GM18507 (cell line): ENCODE measurements at regions not wholly inside any gene's neighbourhood (a gene's known extent, or its start where the extent isn't known, plus 50 kb on each side); places are given as distances from the start of the nearest gene placed in this dataset.
"Not testable (repeated sequence)": the region's sequence is repeated elsewhere in the genome, so short reads cannot be mapped to it uniquely, and the experiment has no call there.

Experiments used
- DNase-seq: peaks from one replicate; pipeline ENCODE4 v3.0.0; 2011; ENCODE audit warnings: low read depth; ENCODE audit not compliant: insufficient read length; ENCODE audit errors: extremely low spot score
- FAIRE-seq: peaks from 2 replicates; lab custom pipeline; 2011; peaks lifted over from hg19 to GRCh38; lab: Jason Lieb, UNC

DNA sequence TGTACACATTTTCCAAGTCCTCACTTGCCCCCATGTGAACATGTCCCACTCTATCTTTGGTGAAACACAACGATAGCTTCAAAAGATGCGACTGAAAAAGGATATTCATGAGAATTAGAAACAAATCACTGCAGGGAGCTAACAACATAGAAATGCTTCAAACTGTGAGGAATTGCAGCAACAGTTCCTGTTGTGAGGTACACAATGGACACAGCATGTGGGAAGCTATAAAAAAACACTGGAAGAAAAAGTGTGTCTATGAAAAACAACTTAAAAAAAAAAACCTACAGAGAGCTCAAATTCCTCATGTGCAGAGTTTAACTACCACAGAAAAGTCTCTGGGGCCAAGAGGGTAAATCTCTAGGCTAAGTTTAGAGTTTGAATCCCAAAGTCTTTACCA is 51.6 kb upstream of the BLTP1 start:
- FAIRE-seq: no peak

DNA sequence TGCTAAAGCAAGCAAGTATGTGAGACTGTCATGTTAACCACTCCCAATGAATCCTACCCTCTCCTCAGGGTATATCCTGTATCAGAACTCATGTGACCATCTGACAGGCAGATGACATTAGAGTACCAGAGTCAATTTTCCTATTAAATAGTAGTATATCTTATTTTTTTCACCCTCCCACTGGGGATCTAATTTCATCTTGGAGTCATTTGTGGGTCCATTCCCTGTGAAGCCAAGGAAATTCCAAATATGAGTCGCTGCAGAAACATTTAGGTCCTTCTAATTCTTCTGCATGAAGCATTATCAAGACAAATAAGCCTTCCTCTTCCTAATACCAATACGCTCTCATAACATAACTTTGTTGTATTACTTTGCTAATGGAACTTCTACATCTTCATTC is 52.2 kb upstream of the BLTP1 start:
- DNase-seq (no peak), FAIRE-seq (no peak)

More for the DNA sequence above, 51.6 kb upstream of the BLTP1 start:
- no peak for DNase-seq

DNA sequence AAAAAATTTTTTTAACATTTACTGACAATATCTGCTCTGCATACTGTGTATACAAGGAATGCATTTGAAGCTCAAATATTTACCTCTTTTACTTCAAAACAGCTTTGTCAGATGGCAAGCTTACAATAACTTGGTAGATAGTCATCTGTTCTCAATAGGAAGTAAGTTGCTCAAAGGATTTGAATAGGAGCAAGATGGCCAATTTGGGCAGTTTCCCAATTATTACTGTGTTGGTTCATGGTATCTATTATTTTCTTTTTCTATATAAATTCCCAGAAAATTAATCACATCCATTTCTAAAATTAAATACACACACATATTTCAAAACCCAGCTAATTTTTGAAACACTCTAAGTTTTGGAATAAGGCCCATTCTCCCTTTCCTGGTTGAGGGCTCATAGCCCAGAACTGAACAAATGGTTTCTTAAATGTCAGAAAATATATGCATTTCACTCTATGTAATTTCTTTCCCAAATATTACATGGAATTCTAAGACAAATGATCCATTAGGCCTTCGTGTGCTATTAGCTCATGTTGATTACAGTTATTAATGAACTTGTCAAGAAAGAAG is 60.2 kb upstream of the BLTP1 start:
- no peak for FAIRE-seq
- no peak for DNase-seq

GRCh38 chr4:122091397-122091796 is 60.7 kb upstream of the BLTP1 start:
- FAIRE-seq (no peak), DNase-seq (no peak)

GRCh38 chr4:122090989-122091388 is 61.1 kb upstream of the BLTP1 start:
- no peak for FAIRE-seq

DNA sequence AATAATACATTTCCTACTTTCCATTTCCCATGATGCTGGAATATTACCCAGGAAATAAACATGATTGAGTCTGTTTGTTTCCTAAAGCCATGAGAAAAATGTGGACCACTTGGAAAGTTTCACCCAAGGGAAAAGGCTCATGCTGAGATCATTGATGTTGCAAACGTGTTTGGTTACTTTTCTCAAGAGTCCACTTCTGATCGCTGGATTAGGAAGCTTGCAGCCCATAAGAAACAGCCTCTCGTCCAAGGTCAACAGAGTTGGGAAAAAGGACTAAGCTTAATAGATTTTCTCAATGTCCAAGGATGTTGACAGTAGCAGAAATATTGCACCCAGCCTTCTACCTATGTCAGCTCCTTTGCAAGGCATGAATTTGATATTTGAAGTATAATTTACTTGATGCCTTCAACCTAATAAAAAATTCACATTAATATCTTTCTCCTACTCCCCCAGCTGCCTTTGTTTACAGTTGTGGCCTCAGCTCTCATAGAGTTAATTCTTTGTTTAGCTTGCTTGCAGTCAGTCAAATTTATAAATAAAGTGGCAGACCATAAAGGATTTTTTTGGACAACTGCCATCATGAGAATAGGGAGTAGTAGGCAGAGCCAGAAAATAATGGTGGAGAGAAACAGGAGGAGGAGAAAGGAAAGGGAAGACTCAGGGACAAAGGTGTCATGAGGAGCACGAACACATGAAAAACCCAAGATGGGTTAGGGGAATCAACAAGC is 65.6 kb upstream of the BLTP1 start:
- no peak for DNase-seq
- no peak for FAIRE-seq

More at GRCh38 chr4:122090989-122091388, 61.1 kb upstream of the BLTP1 start:
- DNase-seq: no peak

DNA sequence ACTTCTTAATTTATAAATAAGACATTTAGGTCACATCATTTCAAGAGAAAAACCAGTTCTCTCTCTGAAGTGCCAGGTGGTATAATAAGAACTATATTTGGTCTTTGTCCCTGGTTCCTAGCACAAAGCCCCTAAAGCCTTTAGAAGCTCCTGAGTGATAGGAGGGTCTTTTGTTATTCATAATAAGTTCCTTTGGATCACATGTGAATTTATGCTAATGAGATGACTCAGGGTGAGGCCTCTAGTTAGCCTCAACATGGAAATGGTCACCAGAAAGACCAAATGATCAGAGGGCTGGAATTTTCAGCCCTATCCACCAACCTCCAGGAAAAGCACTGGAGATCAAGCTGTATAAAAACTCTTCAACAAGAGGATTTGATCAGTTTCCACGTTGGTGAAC is 68.1 kb upstream of the BLTP1 start:
- DNase-seq (no peak), FAIRE-seq (no peak)

DNA sequence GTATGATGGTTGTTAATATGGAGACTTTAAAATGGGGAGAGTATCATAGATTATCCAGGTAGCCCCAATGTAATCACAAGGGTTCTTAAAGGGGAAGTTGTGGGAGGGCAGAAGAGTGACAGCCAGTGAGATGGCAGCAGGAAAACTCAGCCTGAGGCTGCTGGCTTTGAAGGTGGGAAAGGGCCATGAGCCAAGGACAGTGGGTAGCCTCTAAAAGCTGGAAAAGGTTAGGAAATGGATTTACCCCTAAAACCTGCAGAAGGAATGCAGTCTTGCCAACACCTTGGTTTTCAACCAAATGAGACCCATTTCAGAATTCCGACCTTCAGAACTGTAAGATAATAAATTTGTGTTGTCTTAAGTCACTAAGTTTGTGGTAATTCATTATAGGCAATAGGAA is 68.8 kb upstream of the BLTP1 start:
- DNase-seq: no peak
- FAIRE-seq: no peak

DNA sequence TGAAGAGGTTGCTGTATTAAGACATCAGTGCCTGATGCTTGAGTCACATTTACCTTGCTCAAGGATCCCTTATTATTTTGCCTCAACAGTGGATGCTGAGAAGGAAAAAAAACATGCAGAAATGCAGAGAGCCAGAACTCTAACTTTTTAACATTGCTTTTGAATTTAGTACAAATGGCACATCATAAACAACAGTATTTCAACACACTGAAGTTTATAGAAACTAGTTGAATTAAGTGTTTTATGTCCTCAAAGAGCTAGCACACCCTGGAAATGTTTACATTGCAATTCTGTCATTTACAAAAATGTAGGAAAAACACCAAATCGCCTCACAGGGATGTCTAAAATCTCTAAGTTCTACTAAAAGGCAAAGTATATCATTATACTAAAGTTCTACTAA is 69.5 kb upstream of the BLTP1 start:
- FAIRE-seq (no peak), DNase-seq (no peak)

DNA sequence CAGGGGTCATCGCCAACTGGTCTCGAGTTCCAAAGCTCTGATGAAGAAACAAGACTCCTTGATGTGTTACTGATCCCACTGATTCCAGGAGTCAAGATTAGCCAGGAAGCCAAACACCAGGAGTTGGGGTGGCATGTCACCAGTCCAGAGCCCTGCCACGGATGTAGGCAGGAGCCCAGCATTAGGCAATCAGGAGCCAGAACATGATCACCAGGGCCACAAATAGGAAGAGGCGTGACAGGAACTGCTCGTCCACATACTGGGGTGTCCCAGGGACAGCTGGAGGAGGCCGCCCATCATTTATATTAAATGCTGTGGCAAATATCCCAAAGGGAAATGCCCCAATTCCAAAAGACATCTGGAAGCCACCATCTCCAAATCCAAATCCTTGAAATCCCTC is 74.5 kb upstream of the BLTP1 start:
- not testable (repeated sequence) for DNase-seq, FAIRE-seq

DNA sequence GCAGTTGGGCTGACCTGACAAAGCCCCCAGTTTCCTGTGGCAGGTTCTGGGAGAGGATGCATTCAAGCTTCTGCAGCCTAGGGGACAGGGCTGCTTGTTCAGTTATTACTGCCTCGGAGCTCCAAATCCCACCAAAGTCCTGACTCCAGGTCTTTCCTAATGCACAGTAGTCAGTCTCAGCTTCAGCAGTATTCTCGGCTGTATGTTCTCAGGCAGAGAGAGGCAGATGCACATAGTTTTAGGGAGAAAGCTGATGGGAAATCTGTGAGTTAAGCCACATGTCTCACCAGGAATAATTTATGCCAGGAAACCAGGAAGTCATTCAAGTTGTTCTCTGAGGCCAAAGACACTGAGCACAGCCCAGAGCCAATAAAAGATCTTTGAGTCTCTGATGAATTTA is 75.3 kb upstream of the BLTP1 start:
- FAIRE-seq, DNase-seq: not testable (repeated sequence)

DNA sequence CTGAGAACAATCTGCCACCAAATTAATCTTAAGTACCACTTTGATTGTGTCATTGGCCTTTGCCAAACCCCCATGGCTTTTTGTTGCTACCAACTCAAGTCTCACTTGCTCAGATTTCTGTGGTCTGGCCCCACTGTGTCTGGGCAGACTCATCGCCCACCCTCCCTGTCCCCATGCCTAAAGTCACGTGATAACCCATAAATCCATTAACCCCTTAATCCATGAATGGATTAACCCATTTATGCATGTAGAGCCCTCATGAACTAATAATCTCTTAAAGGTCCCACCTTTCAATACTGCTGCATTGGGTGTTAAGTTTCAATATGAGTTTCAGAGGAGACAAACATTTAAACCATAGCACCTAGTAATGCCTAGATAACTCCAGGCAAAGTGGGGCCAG is 78.5 kb upstream of the BLTP1 start:
- DNase-seq (no peak), FAIRE-seq (no peak)

DNA sequence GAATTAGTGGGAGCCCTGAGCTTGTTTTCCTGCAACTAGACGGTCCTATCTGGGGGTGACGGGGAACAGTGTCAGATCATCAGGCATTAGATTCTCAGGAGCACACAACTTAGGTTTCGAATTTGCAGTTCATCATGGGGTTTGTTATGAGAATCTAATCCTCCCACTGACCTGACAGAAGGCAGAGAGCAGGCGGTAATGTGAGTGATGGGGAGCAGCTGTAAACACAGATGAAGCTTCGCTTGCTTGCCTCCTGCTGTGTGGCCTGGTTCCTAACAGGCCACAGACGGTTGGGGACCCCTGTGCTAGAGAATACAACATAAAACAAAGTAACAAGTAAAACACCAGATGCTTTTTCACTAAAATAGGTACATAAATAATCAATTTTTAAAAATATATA is 86.2 kb upstream of the BLTP1 start:
- DNase-seq (no peak), FAIRE-seq (no peak)

GRCh38 chr4:122065149-122065548 is 87.0 kb upstream of the BLTP1 start:
- no peak for DNase-seq
- FAIRE-seq: no peak

- no peak for DNase-seq
- FAIRE-seq: no peak
Measured at GRCh38 chr4:122053186-122053585, 98.9 kb upstream of the BLTP1 start.

DNA sequence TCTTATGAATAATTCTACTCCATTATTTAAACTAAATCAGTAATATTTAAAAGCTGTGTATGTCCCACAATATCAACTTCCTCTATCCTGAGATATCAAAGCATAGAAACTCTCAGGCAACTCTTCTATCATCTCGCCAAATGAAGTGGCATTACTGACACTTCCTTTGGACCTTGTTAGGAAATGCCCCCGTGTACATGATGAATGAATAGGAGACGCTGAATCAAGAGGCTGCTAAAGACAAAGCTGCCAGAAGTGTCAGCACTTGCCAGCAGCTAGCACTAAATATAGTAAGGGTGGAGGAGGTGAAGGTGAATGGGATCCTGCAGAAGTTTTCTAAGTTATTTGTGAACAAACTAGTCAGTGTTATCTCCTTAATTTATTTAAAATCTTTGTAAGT is 99.5 kb upstream of the BLTP1 start:
- DNase-seq (no peak), FAIRE-seq (no peak)

GRCh38 chr4:122050841-122051240 is 99.0 kb upstream of the TRPC3 start:
- no peak for DNase-seq
- FAIRE-seq: no peak

DNA sequence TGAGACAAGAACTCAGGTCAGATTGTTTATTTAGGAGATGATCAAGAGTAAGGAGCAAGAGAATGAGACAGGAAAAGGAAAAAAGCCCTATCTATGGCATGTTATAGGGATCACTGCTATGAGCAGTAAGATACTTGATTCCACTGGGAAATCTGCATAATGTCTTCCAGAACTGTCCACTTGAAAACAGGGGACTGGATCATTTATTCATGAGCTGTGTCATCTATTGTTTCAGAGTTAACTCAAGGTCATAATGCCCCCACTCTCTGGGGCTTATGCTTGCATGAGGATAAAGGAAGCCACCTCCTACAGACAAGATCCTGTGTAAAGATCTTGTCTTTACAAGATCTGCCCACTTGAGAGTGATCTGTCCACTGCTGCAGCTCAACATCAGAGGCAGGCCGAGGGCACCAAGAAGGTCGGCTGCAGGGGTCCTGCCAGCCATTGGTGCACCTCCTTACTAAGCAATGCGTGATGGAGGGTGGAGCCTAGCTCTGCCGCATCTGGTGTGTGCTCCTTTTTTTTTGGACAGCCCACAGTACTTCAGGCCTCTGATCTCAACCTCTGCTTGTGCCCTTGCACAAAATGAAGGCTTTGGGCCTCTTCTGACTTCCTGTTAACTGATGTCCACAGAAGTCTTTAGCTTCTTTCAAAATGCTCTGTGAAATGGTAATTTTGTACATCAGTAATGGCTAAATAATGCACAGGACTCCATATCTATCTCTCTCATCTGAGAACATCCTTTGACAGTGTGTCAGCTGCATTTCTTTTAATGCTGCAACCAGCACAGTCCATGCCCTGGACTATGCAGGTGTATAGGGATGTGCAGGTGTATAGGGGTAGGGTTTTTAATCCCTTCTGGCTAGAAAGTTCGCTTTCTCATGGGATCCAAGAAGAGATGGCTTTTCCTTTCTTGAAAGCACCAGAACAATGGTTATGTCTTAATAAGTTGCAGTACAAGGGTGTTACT is 95.9 kb upstream of the TRPC3 start:
- no peak for DNase-seq
- no peak for FAIRE-seq

GRCh38 chr4:122046255-122046654 is 94.4 kb upstream of the TRPC3 start:
- DNase-seq (no peak), FAIRE-seq (no peak)

DNA sequence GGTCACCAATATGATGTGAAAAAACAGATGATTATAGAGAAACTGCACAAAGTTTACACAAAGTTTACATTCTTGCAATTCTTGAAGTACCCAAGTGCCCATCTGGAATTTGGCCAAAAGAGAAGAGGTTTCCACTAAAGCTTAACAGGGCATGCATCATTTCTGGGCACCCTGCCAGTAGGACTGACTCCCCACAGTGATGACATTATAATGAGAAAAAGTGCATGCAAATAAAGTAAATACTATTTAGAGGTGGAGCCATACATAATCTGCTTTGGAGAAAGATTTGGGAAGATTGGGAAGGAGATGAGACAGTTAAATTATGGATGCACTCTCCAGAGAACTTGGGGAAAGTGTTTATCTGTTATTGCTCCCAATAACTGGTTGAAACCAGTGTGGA is 93.7 kb upstream of the TRPC3 start:
- DNase-seq (no peak), FAIRE-seq (no peak)
